NCI-H2196 treated with DMSO at 0.1 percent for 48 hours (cell line): ENCODE measurements at regions not wholly inside any gene's neighbourhood (a gene's known extent, or its start where the extent isn't known, plus 50 kb on each side); places are given as distances from the start of the nearest gene placed in this dataset.
"Not testable (repeated sequence)": the region's sequence is repeated elsewhere in the genome, so short reads cannot be mapped to it uniquely, and the experiment has no call there.

Experiments
- DNase-seq: peaks from one replicate; lab custom pipeline; 2025; ENCODE audit not compliant: unreplicated experiment; lab: John Stamatoyannopoulos, UW

- no peak for DNase-seq
These were observed 305.3 kb upstream of the RGS17 start for GRCh38 chr6:153436351-153436750.

- DNase-seq: no peak
These were observed 304.7 kb upstream of the RGS17 start for GRCh38 chr6:153435787-153436186.

GRCh38 chr6:153425536-153425935 is 294.5 kb upstream of the RGS17 start:
- DNase-seq: no peak

DNA sequence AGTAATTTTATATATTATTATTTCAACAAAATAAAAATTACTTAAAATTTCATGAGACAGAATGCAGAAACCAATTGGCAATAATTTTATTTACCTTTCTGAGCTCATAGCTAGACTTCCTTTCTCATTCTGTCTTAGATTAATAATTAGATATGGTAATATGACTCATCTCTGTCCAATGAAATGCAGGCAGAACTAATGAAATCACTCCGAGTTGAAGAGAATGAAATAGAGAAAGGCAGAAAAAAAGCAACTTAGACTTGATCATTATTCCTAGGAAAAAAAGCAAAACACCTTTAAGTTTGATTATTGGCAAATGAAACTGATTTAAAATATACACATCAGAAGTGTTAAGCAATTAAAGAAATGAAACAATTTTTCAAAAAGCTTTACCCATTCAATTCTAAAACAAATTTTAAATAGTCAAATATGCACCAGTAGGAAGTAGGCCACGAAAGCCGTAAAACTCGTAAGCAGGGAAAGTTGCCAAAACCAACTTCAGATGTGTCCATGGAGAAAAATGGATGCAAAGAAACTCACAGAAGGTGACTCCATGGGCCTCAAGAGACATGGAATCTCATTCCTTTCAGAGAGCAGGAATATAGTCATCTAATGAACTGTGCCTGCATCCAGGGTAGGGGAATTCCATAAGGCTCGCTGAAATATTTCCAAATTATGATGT is 293.8 kb upstream of the RGS17 start:
- no peak for DNase-seq

- DNase-seq: no peak
These were observed 281.4 kb upstream of the RGS17 start for GRCh38 chr6:153412519-153412918.

GRCh38 chr6:153411070-153411648 is 280.1 kb upstream of the RGS17 start:
- DNase-seq: no peak

- DNase-seq: no peak
These were observed 274.8 kb upstream of the RGS17 start for GRCh38 chr6:153405931-153406330.

GRCh38 chr6:153401751-153402150 is 270.7 kb upstream of the RGS17 start:
- DNase-seq: no peak

- no peak for DNase-seq
These were observed 261.1 kb upstream of the RGS17 start for GRCh38 chr6:153392156-153392555.

- DNase-seq: no peak
These were observed 242.8 kb upstream of the RGS17 start for GRCh38 chr6:153373869-153374268.

- no peak for DNase-seq
These were observed 237.0 kb upstream of the RGS17 start for GRCh38 chr6:153368131-153368530.

- DNase-seq: no peak
These were observed 235.9 kb upstream of the RGS17 start for GRCh38 chr6:153367021-153367420.

DNA sequence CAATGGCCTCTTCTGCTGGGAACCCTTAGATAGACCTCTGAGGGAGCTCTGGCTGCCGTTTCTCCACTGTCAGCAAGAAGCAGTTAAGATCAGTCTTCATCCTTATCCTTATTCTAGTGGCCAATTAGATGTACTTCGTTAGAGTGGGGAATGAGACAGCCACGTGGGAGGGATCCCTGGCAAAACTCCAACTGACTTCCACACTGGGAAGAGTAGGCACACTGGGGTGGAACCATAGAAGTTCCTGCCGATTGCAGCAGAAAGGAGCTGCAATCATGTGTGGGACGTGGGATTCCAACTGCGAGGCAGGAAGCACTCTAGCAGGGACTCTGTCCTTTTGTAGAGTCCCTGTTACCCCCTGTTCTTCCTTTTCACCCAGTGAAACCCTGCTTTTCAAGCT is 226.3 kb upstream of the RGS17 start:
- no peak for DNase-seq

GRCh38 chr6:153340568-153340967 is 209.5 kb upstream of the RGS17 start:
- no peak for DNase-seq

DNA sequence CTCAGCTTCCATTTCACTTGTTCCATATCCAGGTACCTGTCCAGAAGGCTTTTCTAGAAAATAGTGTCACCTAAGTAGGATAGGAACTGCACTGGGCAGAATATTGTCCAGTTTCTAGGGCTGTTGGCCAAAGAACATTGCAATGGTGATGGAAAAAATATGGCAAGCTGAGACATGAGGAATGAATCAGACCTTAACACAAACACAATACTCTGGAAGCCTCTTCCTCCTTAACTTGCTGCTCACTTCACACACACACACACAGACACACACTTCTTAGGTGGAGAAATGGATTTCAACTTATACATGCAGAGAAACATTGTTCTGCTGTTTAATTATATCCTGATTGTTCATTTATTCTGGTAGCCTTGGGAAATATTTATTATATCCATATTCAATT is 203.0 kb upstream of the RGS17 start:
- DNase-seq: no peak

- not testable (repeated sequence) for DNase-seq
These were observed 200.1 kb upstream of the RGS17 start for GRCh38 chr6:153331221-153331620.

- no peak for DNase-seq
These were observed 197.1 kb upstream of the RGS17 start for GRCh38 chr6:153328194-153328593.

DNA sequence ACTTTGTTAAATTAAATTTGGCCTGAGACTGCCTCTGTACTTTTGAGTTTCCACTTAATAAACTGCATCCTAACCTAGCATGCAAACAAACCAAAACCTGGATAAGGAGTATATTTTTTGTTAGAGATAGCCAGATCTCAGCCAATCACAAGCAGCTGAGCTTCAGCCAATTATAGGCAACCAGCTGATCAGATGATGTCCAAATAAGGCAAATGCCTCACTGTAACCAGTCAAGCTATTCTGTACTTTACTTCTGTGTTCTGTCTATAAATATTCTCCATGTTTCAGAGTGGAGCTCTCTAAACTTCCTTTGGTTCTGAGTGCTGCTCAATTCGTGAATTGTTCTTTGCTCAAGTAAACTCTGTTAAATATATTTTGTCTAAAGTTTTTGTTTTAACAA is 194.6 kb upstream of the RGS17 start:
- DNase-seq: no peak

- DNase-seq: peak; percentile 76
These were observed 181.6 kb upstream of the RGS17 start for GRCh38 chr6:153312634-153313033.

DNA sequence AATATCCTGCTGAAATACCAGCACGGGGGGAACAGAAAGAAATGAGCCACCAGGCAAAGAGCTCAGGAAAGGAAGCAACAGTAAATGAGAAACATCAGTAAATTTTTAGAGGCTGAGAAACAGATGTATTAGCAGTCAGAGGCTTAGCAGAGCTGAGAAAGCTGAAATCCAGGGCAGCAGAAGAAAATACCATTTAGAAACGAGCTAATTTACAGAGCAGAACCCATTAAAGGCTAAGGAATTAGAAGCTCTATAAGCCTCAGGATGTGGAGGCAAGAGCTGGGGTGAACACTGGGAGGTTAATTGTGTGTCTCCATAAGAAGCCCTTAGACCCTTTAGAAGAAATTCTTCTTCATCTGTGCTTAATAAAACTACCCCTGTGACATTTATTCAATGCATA is 178.6 kb upstream of the RGS17 start:
- DNase-seq: no peak

GRCh38 chr6:153302133-153302532 is 171.1 kb upstream of the RGS17 start:
- no peak for DNase-seq

DNA sequence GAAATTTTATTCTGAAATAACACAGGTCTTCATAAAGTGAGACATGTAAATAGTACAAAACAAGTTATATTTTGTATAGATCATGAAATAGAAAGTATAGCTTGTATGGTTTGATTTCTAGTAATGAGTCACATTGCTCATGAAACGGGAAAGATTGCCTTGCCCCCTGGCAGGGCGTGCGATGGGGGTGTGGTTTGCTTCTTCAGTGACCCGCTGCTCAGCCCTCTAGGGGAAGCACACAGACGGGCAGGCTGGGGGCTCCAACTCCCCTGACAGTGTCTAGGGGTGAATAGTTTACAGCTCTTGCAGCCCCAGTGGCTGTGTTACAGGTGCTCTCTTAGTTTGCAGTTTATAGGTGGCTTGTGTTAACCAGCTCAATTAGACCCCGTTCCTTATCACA is 170.5 kb upstream of the RGS17 start:
- no peak for DNase-seq

GRCh38 chr6:153282456-153282855 is 151.4 kb upstream of the RGS17 start:
- not testable (repeated sequence) for DNase-seq
